Gastroesophageal sphincter (tissue), 3 donors: ENCODE measurements at regions not wholly inside any gene's neighbourhood (a gene's known extent, or its start where the extent isn't known, plus 50 kb on each side); places are given as distances from the start of the nearest gene placed in this dataset.

Experiments
- EP300 ChIP-seq: sonication (generic); formaldehyde crosslinking; IDR thresholded peaks from one replicate; pipeline ENCODE4 v1.6.1; 2017; ENCODE audit warnings: antibody characterized with exemption, mild to moderate bottlenecking
- POLR2A ChIP-seq, 2 donors: fragments of 450-650 bp; IDR thresholded peaks; one replicate each; pipeline ENCODE4 v1.6.1; 2017; ENCODE audit warnings: antibody characterized with exemption in 2 of 2, mild to moderate bottlenecking in 2 of 2, moderate library complexity in 1 of 2
- TF ChIP-seq, protein P1 (sequence below), 4 experiments: fragments of 200-600 bp in 2 of 4; fragments of 450-650 bp in 2 of 4; sonication (generic) in 1 of 4; IDR thresholded peaks; one replicate each; pipeline ENCODE4 v1.5.1; 2017 to 2019; ENCODE audit warnings: antibody characterized with exemption in 4 of 4, mild to moderate bottlenecking in 2 of 4, moderate library complexity in 2 of 4

DNA sequence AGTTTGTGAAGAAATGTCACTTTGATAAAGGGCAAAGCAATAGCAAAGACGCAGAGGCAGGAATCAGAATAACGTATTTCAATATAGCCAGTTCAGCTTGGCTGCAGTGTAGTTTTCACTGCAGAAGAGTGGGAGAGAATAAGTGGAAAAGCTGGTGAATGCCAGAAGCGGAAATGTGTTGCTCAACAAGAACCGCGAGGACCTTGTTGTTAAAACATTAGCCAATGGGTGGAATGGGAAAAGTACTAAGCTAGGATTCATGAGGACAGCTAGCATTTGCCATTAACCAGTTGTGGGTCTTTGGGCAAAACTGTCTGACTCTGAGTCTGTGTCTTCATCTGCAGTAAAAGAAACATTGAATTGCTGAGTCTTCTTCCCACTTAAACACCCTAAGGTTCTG, 292.9 kb upstream of the GRIP1 start:
- TF ChIP-seq, protein P1, sequence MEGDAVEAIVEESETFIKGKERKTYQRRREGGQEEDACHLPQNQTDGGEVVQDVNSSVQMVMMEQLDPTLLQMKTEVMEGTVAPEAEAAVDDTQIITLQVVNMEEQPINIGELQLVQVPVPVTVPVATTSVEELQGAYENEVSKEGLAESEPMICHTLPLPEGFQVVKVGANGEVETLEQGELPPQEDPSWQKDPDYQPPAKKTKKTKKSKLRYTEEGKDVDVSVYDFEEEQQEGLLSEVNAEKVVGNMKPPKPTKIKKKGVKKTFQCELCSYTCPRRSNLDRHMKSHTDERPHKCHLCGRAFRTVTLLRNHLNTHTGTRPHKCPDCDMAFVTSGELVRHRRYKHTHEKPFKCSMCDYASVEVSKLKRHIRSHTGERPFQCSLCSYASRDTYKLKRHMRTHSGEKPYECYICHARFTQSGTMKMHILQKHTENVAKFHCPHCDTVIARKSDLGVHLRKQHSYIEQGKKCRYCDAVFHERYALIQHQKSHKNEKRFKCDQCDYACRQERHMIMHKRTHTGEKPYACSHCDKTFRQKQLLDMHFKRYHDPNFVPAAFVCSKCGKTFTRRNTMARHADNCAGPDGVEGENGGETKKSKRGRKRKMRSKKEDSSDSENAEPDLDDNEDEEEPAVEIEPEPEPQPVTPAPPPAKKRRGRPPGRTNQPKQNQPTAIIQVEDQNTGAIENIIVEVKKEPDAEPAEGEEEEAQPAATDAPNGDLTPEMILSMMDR (IDR thresholded peaks at IDR 0.05): no peak
- no peak for TF ChIP-seq POLR2A (IDR thresholded peaks at IDR 0.05)
- no peak for TF ChIP-seq EP300
